OCI-LY3 (cell line): ENCODE measurements at regions not wholly inside any gene's neighbourhood (a gene's known extent, or its start where the extent isn't known, plus 50 kb on each side); places are given as distances from the start of the nearest gene placed in this dataset.

Experiments
- EZH2phosphoT487 ChIP-seq: fragments of 200-600 bp; shearing (Covaris generic); IDR thresholded peaks from 2 replicates; pipeline ENCODE4 v1.6.1; 2018; ENCODE audit warnings: antibody characterized with exemption, mixed run types, low read depth
- TF ChIP-seq, protein P1 (sequence below): fragments of 200-600, 300-600 bp; sonication (generic); IDR thresholded peaks from 2 replicates; pipeline ENCODE4 v1.5.1; 2014; ENCODE audit warnings: antibody characterized with exemption, low read length, low read depth

DNA sequence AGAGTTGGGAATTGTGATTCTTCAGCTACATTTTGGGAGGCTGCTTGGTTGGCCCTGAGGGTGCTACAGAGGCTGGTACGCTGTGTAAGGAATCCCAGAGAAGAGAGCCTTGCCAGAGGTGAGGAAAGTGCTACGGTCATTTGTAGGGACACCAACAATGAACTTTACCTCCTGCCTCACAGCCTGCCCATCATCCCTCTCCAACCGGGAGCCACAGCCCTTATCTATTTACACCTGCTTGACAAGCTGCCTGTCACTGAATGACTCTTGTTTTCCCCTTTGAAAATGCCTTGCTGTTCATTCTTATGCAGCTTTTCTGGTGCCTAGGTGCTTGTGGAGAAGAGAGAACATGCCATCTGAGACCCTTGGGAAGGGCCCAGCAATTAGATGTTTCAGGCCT lies 110.8 kb downstream of the PCSK1 start:
- TF ChIP-seq, protein P1, sequence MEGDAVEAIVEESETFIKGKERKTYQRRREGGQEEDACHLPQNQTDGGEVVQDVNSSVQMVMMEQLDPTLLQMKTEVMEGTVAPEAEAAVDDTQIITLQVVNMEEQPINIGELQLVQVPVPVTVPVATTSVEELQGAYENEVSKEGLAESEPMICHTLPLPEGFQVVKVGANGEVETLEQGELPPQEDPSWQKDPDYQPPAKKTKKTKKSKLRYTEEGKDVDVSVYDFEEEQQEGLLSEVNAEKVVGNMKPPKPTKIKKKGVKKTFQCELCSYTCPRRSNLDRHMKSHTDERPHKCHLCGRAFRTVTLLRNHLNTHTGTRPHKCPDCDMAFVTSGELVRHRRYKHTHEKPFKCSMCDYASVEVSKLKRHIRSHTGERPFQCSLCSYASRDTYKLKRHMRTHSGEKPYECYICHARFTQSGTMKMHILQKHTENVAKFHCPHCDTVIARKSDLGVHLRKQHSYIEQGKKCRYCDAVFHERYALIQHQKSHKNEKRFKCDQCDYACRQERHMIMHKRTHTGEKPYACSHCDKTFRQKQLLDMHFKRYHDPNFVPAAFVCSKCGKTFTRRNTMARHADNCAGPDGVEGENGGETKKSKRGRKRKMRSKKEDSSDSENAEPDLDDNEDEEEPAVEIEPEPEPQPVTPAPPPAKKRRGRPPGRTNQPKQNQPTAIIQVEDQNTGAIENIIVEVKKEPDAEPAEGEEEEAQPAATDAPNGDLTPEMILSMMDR: no peak
- TF ChIP-seq EZH2phosphoT487: no peak
